ENCODE measurements at regions not wholly inside any gene's neighbourhood (a gene's known extent, or its start where the extent isn't known, plus 50 kb on each side); places are given as distances from the start of the nearest gene placed in this dataset.

- peak overlapping the region; percentile 20 for H2AFZ ChIP-seq
- H3K4me3 ChIP-seq = no peak overlapping the region
- H3K9me3 ChIP-seq (ENCODE audit: low read depth) = no peaks in the 10 kb centered on the region
- peak overlapping the region; percentile 54 for H3K27ac ChIP-seq
- peak overlapping the region; percentile 41 for H3K4me2 ChIP-seq
- H3K4me1 ChIP-seq (ENCODE audit: insufficient read depth) = peaks cover 8% of the 10 kb centered on the region
- H4K20me1 ChIP-seq (ENCODE audit: insufficient read depth, poor library complexity, severe bottlenecking) = no peaks in the 10 kb centered on the region
- DNase-seq (ENCODE audit: low spot score) = peak; percentile 56
- H3K9me2 ChIP-seq (replicated peaks; ENCODE audit: insufficient read depth) = no peaks in the 10 kb centered on the region
- H3K36me3 ChIP-seq (replicated peaks; ENCODE audit: insufficient read depth, low read depth) = no peaks in the 10 kb centered on the region
- TF ChIP-seq EZH2phosphoT487 (IDR thresholded peaks at IDR 0.05; ENCODE audit: low read depth, severe bottlenecking, unreplicated experiment) = no peak
- no peak for TF ChIP-seq CTCF (IDR thresholded peaks at IDR 0.05; ENCODE audit: poor library complexity)
- no peak for TF ChIP-seq EZH2 (IDR thresholded peaks at IDR 0.05; ENCODE audit: borderline replicate concordance)
- no peaks in the 10 kb centered on the region for H3K27me3 ChIP-seq
- WGBS (ENCODE audit: low lambda C conversion rate, missing lambda C conversion rate) = 50% methylated on average over 9 of the region's 9 CpGs
- no peaks in the 10 kb centered on the region for H3K79me2 ChIP-seq
Observed at GRCh38 chr10:91034494-91035159, 113.7 kb upstream of the ANKRD1 start.

DNA sequence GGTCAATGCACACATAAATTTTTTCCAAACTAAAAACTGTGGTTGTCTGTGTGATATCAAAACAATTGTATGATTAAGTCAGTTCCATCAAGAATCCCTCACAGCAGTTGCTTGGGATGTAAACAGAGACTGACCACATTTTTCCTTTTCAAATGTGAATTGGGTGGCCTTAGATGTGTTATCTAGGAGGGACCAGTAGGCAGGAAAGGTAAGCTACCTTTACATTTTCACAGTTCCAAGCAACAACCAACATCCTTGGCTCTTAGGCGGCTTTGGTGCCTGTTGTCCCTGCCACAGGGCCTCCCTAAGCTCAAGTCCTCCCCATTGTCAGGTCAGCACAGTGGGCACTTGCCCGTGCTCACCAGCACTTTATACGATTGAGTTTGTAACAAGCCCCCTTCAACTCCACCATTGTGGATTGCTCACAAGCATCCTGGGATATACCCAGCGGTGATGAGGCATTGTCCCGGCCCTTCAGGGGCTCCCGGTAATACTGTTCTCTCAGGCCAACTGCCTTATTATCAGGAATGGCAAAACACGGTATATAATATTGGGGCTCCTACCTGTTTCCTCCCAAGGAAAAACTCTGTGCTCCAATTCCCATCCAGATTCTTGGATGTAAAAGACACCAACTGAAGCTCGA lies 114.9 kb upstream of the ANKRD1 start:
- H2AFZ ChIP-seq = no peak overlapping the region
- peaks cover 8% of the 10 kb centered on the region for H3K4me1 ChIP-seq (ENCODE audit: insufficient read depth)
- no peak overlapping the region for H3K4me3 ChIP-seq
- H3K9me2 ChIP-seq (replicated peaks; ENCODE audit: insufficient read depth) = no peaks in the 10 kb centered on the region
- H3K36me3 ChIP-seq (replicated peaks; ENCODE audit: insufficient read depth, low read depth) = no peaks in the 10 kb centered on the region
- no peaks in the 10 kb centered on the region for H3K27me3 ChIP-seq
- no peak overlapping the region for H3K27ac ChIP-seq
- TF ChIP-seq CTCF (IDR thresholded peaks at IDR 0.05; ENCODE audit: poor library complexity) = no peak
- TF ChIP-seq EZH2phosphoT487 (IDR thresholded peaks at IDR 0.05; ENCODE audit: low read depth, severe bottlenecking, unreplicated experiment) = no peak
- TF ChIP-seq EZH2 (IDR thresholded peaks at IDR 0.05; ENCODE audit: borderline replicate concordance) = no peak
- DNase-seq (ENCODE audit: low spot score) = no peak
- no peak overlapping the region for H3K4me2 ChIP-seq
- WGBS (ENCODE audit: low lambda C conversion rate, missing lambda C conversion rate) = 90% methylated on average over 8 of the region's 8 CpGs
- no peaks in the 10 kb centered on the region for H3K79me2 ChIP-seq
- H4K20me1 ChIP-seq (ENCODE audit: insufficient read depth, poor library complexity, severe bottlenecking) = no peaks in the 10 kb centered on the region
- no peaks in the 10 kb centered on the region for H3K9me3 ChIP-seq (ENCODE audit: low read depth)

DNA sequence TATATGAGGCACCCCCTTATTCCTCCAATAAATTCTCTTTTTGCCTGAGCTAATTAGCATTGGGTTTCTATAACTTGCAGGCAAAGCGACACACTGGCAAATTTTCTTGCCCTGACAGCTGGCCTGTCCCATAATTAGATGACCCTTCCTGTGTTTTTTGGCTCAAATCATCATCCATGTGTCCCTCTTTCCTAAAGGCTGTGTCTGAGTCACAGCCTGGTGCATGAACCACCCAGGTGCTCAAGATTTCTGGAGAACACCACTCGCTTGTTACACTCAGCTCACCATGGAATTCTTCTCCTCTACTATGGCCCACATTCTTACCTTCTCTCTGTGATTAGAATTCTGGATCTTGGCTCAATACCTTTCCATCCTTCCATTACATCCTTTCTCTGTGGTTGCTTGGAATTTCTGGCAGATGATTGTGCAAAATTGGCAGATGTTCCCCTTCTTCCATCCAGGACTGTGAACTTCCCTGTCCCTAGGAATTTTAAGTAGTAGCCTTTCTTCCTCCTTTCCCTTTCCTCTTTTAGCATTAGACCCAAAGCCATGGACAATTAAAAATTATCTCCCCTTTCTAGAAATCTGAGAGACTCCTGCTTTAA lies 116.0 kb upstream of the ANKRD1 start:
- Histone ChIP-seq H3K36me3 (replicated peaks; ENCODE audit: insufficient read depth, low read depth) (no peaks in the 10 kb centered on the region), H3K27ac (no peak overlapping the region), H3K4me3 (no peak overlapping the region), H3K4me1 (ENCODE audit: insufficient read depth) (peaks cover 8% of the 10 kb centered on the region), H3K27me3 (no peaks in the 10 kb centered on the region), H3K79me2 (no peaks in the 10 kb centered on the region), H3K9me2 (replicated peaks; ENCODE audit: insufficient read depth) (no peaks in the 10 kb centered on the region), H3K4me2 (no peak overlapping the region), H4K20me1 (ENCODE audit: insufficient read depth, poor library complexity, severe bottlenecking) (no peaks in the 10 kb centered on the region), H2AFZ (no peak overlapping the region), H3K9me3 (ENCODE audit: low read depth) (no peaks in the 10 kb centered on the region)
- no peak for DNase-seq (ENCODE audit: low spot score)
- TF ChIP-seq CTCF (IDR thresholded peaks at IDR 0.05; ENCODE audit: poor library complexity) (no peak), EZH2phosphoT487 (IDR thresholded peaks at IDR 0.05; ENCODE audit: low read depth, severe bottlenecking, unreplicated experiment) (no peak), EZH2 (IDR thresholded peaks at IDR 0.05; ENCODE audit: borderline replicate concordance) (no peak)
- 96% methylated on average over 2 of the region's 2 CpGs for WGBS (ENCODE audit: low lambda C conversion rate, missing lambda C conversion rate)

Data from hepatocyte (in vitro differentiated cells).